IMR-90 (cell line): ENCODE measurements at regions not wholly inside any gene's neighbourhood (a gene's known extent, or its start where the extent isn't known, plus 50 kb on each side); places are given as distances from the start of the nearest gene placed in this dataset.

ENCODE experiments used
- ATAC-seq: fragments of 200-7000 bp; cut with Tn5 transposase; 2 replicates; pipeline ENCODE4 v1.9.1; 2020; ENCODE audit warnings: low read depth, mild to moderate bottlenecking, moderate library complexity
- BruUV-seq: library from RNA; stranded (reverse); fragments of 400-500 nt; replicated peaks from 2 replicates; lab custom pipeline; 2021; lab: Mats Ljungman, UMichigan
- CTCF ChIA-PET: fragments of 300-600 bp; formaldehyde crosslinking; extraction: SDS; loops from one replicate; lab custom pipeline; 2021; ENCODE audit warnings: antibody characterized with exemption; lab: Yijun Ruan, JAX
- POLR2A ChIA-PET: fragments of 300-600 bp; sonication (Branson Sonifier 250); formaldehyde crosslinking; loops from one replicate; lab custom pipeline; 2022; ENCODE audit warnings: antibody characterized with exemption; ENCODE audit not compliant: unreplicated experiment; lab: Charles Lee
- DNase-seq: peaks from one replicate; pipeline ENCODE4 v3.0.0; 2013
- H2AFZ ChIP-seq: replicated peaks from 2 replicates; pipeline ENCODE3; 2013; ENCODE audit warnings: low read length, mild to moderate bottlenecking; ENCODE audit not compliant: poor library complexity
- H2AK5ac ChIP-seq: 2 replicates; pipeline ENCODE4 v1.6.1; 2013; ENCODE audit warnings: low read depth, low read length, inconsistent platforms
- H2AK9ac ChIP-seq: replicated peaks from 2 replicates; pipeline ENCODE3; 2013; ENCODE audit warnings: mild to moderate bottlenecking, low read depth, low read length, moderate library complexity; ENCODE audit not compliant: poor library complexity
- H2BK120ac ChIP-seq: 2 replicates; pipeline ENCODE4 v1.6.1; 2013; ENCODE audit warnings: low read depth, low read length, inconsistent platforms
- H2BK15ac ChIP-seq: 3 replicates; pipeline ENCODE4 v1.6.1; 2013; ENCODE audit warnings: low read depth, low read length, inconsistent platforms
- H2BK20ac ChIP-seq: 2 replicates; pipeline ENCODE4 v1.6.1; 2013; ENCODE audit warnings: low read depth, mild to moderate bottlenecking, inconsistent platforms, low read length, moderate library complexity
- H2BK5ac ChIP-seq: 2 replicates; pipeline ENCODE4 v1.6.1; 2013; ENCODE audit warnings: mild to moderate bottlenecking, low read depth, low read length, inconsistent platforms; ENCODE audit not compliant: poor library complexity, severe bottlenecking
- H3K14ac ChIP-seq: replicated peaks from 2 replicates; pipeline ENCODE4 v1.6.1; 2013; ENCODE audit warnings: low read depth, low read length, inconsistent platforms
- H3K18ac ChIP-seq: 2 replicates; pipeline ENCODE4 v1.6.1; 2013; ENCODE audit warnings: low read depth, low read length, control low read depth
- H3K23ac ChIP-seq: 2 replicates; pipeline ENCODE4 v1.6.1; 2013; ENCODE audit warnings: low read depth, low read length, inconsistent platforms
- H3K27ac ChIP-seq: 2 replicates; pipeline ENCODE4 v1.5.1; 2013; ENCODE audit warnings: mild to moderate bottlenecking, control low read depth, low read length; ENCODE audit not compliant: insufficient read depth
- H3K27me3 ChIP-seq: 2 replicates; pipeline ENCODE4 v1.6.1; 2013; ENCODE audit warnings: low read length; ENCODE audit not compliant: control insufficient read depth, insufficient read depth
- H3K36me3 ChIP-seq: 2 replicates; pipeline ENCODE4 v1.6.1; 2013; ENCODE audit warnings: low read length, mixed read lengths; ENCODE audit not compliant: control insufficient read depth, insufficient read depth
- H3K4ac ChIP-seq: 2 replicates; pipeline ENCODE4 v1.6.1; 2013; ENCODE audit warnings: low read depth, low read length, inconsistent platforms
- H3K4me1 ChIP-seq: 2 replicates; pipeline ENCODE4 v1.6.1; 2013; ENCODE audit warnings: low read length, mixed read lengths; ENCODE audit not compliant: control insufficient read depth, insufficient read depth
- H3K4me2 ChIP-seq: 2 replicates; pipeline ENCODE4 v1.6.1; 2013; ENCODE audit warnings: low read depth, mild to moderate bottlenecking, control low read depth, low read length, moderate library complexity
- H3K4me3 ChIP-seq: 2 replicates; pipeline ENCODE4 v1.5.1; 2013; ENCODE audit warnings: low read depth, mild to moderate bottlenecking, control low read depth, low read length, moderate library complexity; ENCODE audit not compliant: insufficient read depth
- H3K56ac ChIP-seq: 2 replicates; pipeline ENCODE4 v1.6.1; 2013; ENCODE audit warnings: low read length, inconsistent platforms; ENCODE audit not compliant: insufficient read depth; ENCODE audit errors: extremely low read depth
- H3K79me1 ChIP-seq, 2 experiments: 2 replicates each; pipeline ENCODE4 v1.6.1; 2013; ENCODE audit warnings: low read length in 2 of 2, inconsistent platforms in 1 of 2, low read depth in 1 of 2
- H3K9ac ChIP-seq: 2 replicates; pipeline ENCODE4 v1.6.1; 2013; ENCODE audit warnings: low read depth, low read length, control low read depth
- H3K9me1 ChIP-seq: 2 replicates; pipeline ENCODE4 v1.6.1; 2013; ENCODE audit warnings: low read length, inconsistent platforms; ENCODE audit not compliant: insufficient read depth
- H3K9me3 ChIP-seq: 2 replicates; pipeline ENCODE4 v1.6.1; 2013; ENCODE audit warnings: low read length; ENCODE audit not compliant: control insufficient read depth, insufficient read depth
- H4K20me1 ChIP-seq: 2 replicates; pipeline ENCODE4 v1.6.1; 2013; ENCODE audit warnings: low read length, inconsistent platforms; ENCODE audit not compliant: insufficient read depth
- H4K5ac ChIP-seq: 2 replicates; pipeline ENCODE4 v1.6.1; 2013; ENCODE audit warnings: mild to moderate bottlenecking, low read depth, low read length, control low read depth
- H4K8ac ChIP-seq, 2 experiments: 2 replicates each; pipeline ENCODE4 v1.6.1; 2013; ENCODE audit warnings: low read depth in 2 of 2, low read length in 2 of 2, control low read depth in 1 of 2, inconsistent platforms in 1 of 2
- H4K91ac ChIP-seq: 2 replicates; pipeline ENCODE4 v1.6.1; 2013; ENCODE audit warnings: low read depth, low read length, inconsistent platforms; ENCODE audit not compliant: insufficient read depth
- CEBPB ChIP-seq: IDR thresholded peaks from 2 replicates; pipeline ENCODE4 v1.6.1; 2012; ENCODE audit warnings: low read depth, low read length, improper control_type of control experiment
- FOS ChIP-seq: fragments of 150-350 bp; IDR thresholded peaks from 2 replicates; pipeline ENCODE4 v1.6.1; 2016; ENCODE audit warnings: low read depth, low read length
- MAZ ChIP-seq: IDR thresholded peaks from 2 replicates; pipeline ENCODE4 v1.6.1; 2012; ENCODE audit warnings: low read depth, mild to moderate bottlenecking, low read length, improper control_type of control experiment, moderate library complexity, borderline replicate concordance
- MXI1 ChIP-seq: IDR thresholded peaks from 2 replicates; pipeline ENCODE4 v1.6.1; 2012; ENCODE audit warnings: low read depth, mild to moderate bottlenecking, low read length, moderate library complexity, borderline replicate concordance
- POLR2A ChIP-seq: IDR thresholded peaks from 2 replicates; pipeline ENCODE4 v1.6.1; 2012; ENCODE audit warnings: mild to moderate bottlenecking, low read depth, low read length
- RAD21 ChIP-seq: IDR thresholded peaks from 2 replicates; pipeline ENCODE4 v1.6.1; 2012; ENCODE audit warnings: low read length, improper control_type of control experiment
- RFX5 ChIP-seq: IDR thresholded peaks from 2 replicates; pipeline ENCODE4 v1.8.0; 2012; ENCODE audit warnings: low read depth, mild to moderate bottlenecking, low read length, moderate library complexity
- SMC3 ChIP-seq: fragments of 150-350 bp; IDR thresholded peaks from 2 replicates; pipeline ENCODE4 v1.6.1; 2016; ENCODE audit warnings: low read depth, mild to moderate bottlenecking, antibody characterized with exemption, low read length, moderate library complexity
- USF2 ChIP-seq: fragments of 150-350 bp; IDR thresholded peaks from 2 replicates; pipeline ENCODE4 v1.6.1; 2017; ENCODE audit warnings: mild to moderate bottlenecking, antibody characterized with exemption, low read length, low read depth
- WGBS, 2 experiments: methylation state at CpG; one replicate each; pipeline versions ENCODE4 v1.1.5 to v1.1.7; 2013; ENCODE audit warnings: missing lambda C conversion rate in 2 of 2; ENCODE audit not compliant: insufficient read length in 1 of 2; ENCODE audit errors: extremely low coverage in 2 of 2; 5-methylcytosine and 5-hydroxymethylcytosine counted together
- dilution Hi-C: fragments of 300-500 bp; cut with HindIII; formaldehyde crosslinking; loops from one replicate; pipeline ENCODE4 v1.14.3; 2018; ENCODE audit warnings: low sequenced_read_pairs; ENCODE audit not compliant: unreplicated experiment
- in situ Hi-C: fragments of 300-500 bp; cut with MboI; formaldehyde crosslinking; loops from 3 replicates; pipeline ENCODE4 v1.14.3; 2019; ENCODE audit warnings: low sequenced_read_pairs, inconsistent platforms, mixed read lengths
- intact Hi-C: fragments of 100-400 bp; cut with micrococcal nuclease; formaldehyde crosslinking; loops from 2 replicates; pipeline ENCODE4 v1.10.0; 2022

- Histone ChIP-seq H2BK5ac (no peak overlapping the region), H3K4me2 (no peak overlapping the region), H3K4me3 (no peak overlapping the region), H3K79me1 (no peaks in the 10 kb centered on the region), H3K56ac (no peak overlapping the region), H4K8ac (peak overlapping the region in 1 of 2 experiments; percentile 37; a peak in 1 of 4 replicates), H3K4me1 (peaks cover 13% of the 10 kb centered on the region), H4K5ac (peak overlapping the region; percentile 46; the same call in 1 of the 2 replicates), H3K23ac (no peak overlapping the region), H3K36me3 (no peaks in the 10 kb centered on the region), H3K18ac (peak overlapping the region; percentile 30; the same call in 1 of the 2 replicates), H2AFZ (no peak overlapping the region), H3K27ac (no peak overlapping the region), H3K9me3 (no peaks in the 10 kb centered on the region), H2BK20ac (peak overlapping the region; percentile 38; the same call in 1 of the 2 replicates), H3K4ac (peak overlapping the region; percentile 66; the same call in 1 of the 2 replicates), H3K27me3 (no peaks in the 10 kb centered on the region), H2AK5ac (peak overlapping the region; percentile 35; the same call in 1 of the 2 replicates), H4K91ac (peak overlapping the region; percentile 9; the same call in 1 of the 2 replicates), H2BK120ac (peak overlapping the region; percentile 72; the same call in 1 of the 2 replicates), H2AK9ac (no peak overlapping the region), H3K9ac (no peak overlapping the region), H3K9me1 (peaks cover 31% of the 10 kb centered on the region), H2BK15ac (peak overlapping the region; percentile 71; the same call in 1 of the 3 replicates), H4K20me1 (no peaks in the 10 kb centered on the region), H3K14ac (0 out of 2 replicates have a peak overlapping the region, but pooled peaks have one; percentile 21)
- intact Hi-C loops (no loop called here), in situ Hi-C loops (no loop called here), dilution Hi-C loops (no loop called here)
- WGBS, 2 experiments = 90% methylated on average over 2 of the region's 6 CpGs; no CpG with 5 or more reads in 1 of the 2 experiments
- POLR2A ChIA-PET = no interaction called here
- DNase-seq (no peak), ATAC-seq (no peak)
- no TSS peak for BruUV-seq
- CTCF ChIA-PET = no interaction called here
- TF ChIP-seq CEBPB (no peak), USF2 (no peak), FOS (no peak), POLR2A (no peak), RFX5 (no peak), MAZ (no peak), SMC3 (no peak), RAD21 (no peak), MXI1 (no peak)
Observed at GRCh38 chr10:110423650-110424049, 74.1 kb upstream of the DUSP5 start.
